SK-N-SH (cell line): ENCODE measurements at regions not wholly inside any gene's neighbourhood (a gene's known extent, or its start where the extent isn't known, plus 50 kb on each side); places are given as distances from the start of the nearest gene placed in this dataset.

Experiments
- CTCF ChIA-PET: fragments of 300-600, 350-600 bp; formaldehyde crosslinking; extraction: SDS; loops from one replicate; lab custom pipeline; 2021; lab: Yijun Ruan, JAX
- POLR2A ChIA-PET: fragments of 350-600 bp; sonication (Branson Sonifier 250); formaldehyde crosslinking; extraction: SDS; loops from one replicate; lab custom pipeline; 2020; ENCODE audit warnings: antibody characterized with exemption, inconsistent platforms; lab: Yijun Ruan, JAX
- DNase-seq: peaks from one replicate; pipeline ENCODE4 v3.0.0; 2012
- H2AFZ ChIP-seq: fragments of 200-600 bp; sonication (generic); 2 replicates; pipeline ENCODE4 v1.8.1; 2016; ENCODE audit warnings: antibody characterized with exemption, mild to moderate bottlenecking, low read depth
- H3F3A ChIP-seq: fragments of 200-600 bp; sonication (generic); replicated peaks from 2 replicates; pipeline ENCODE3; 2016; ENCODE audit warnings: antibody characterized with exemption, mild to moderate bottlenecking; ENCODE audit not compliant: insufficient read depth
- H3K27ac ChIP-seq, 2 experiments: fragments of 200-500 bp in 1 of 2; fragments of 200-600 bp in 1 of 2; sonication (Bioruptor generic) in 1 of 2; sonication (generic), shearing (Covaris generic) in 1 of 2; 2 replicates each; pipeline versions ENCODE4 v1.5.1 to v1.6.1; 2014 to 2016; ENCODE audit warnings: low read depth in 2 of 2, inconsistent platforms in 1 of 2, low read length in 1 of 2, mild to moderate bottlenecking in 1 of 2, mixed read lengths in 1 of 2
- H3K27me3 ChIP-seq: fragments of 200-600 bp; sonication (generic), shearing (Covaris generic); 2 replicates; pipeline ENCODE4 v1.6.1; 2016; ENCODE audit warnings: mixed run types; ENCODE audit not compliant: insufficient read depth
- H3K36me3 ChIP-seq, 2 experiments: fragments of 200-500 bp in 1 of 2; fragments of 200-600 bp in 1 of 2; sonication (Bioruptor generic) in 1 of 2; sonication (generic) in 1 of 2; replicated peaks in 1 of 2; 2 replicates each; pipeline versions ENCODE3 to v1.5.1; 2014 to 2016; ENCODE audit warnings: low read length in 1 of 2, mild to moderate bottlenecking in 1 of 2; ENCODE audit not compliant: insufficient read depth in 2 of 2, control insufficient read depth in 1 of 2
- H3K4me1 ChIP-seq, 2 experiments: fragments of 200-500 bp in 1 of 2; fragments of 200-600 bp in 1 of 2; sonication (Bioruptor generic) in 1 of 2; sonication (generic), shearing (Covaris generic) in 1 of 2; 2 replicates each; pipeline versions ENCODE4 v1.5.1 to v1.6.1; 2014 to 2016; ENCODE audit warnings: low read depth in 1 of 2, low read length in 1 of 2, mixed run types in 1 of 2; ENCODE audit not compliant: insufficient read depth in 2 of 2, control insufficient read depth in 1 of 2
- H3K4me2 ChIP-seq: fragments of 200-600 bp; sonication (generic), shearing (Covaris generic); 2 replicates; pipeline ENCODE4 v1.6.1; 2017; ENCODE audit warnings: mixed run types
- H3K4me3 ChIP-seq, 2 experiments: fragments of 200-500 bp in 1 of 2; fragments of 200-600 bp in 1 of 2; sonication (Bioruptor generic) in 1 of 2; sonication (generic), shearing (Covaris generic) in 1 of 2; 2 replicates each; pipeline versions ENCODE4 v1.5.1 to v1.8.1; 2014 to 2016; ENCODE audit warnings: low read depth in 2 of 2, inconsistent platforms in 1 of 2, low read length in 1 of 2, mild to moderate bottlenecking in 1 of 2, mixed read lengths in 1 of 2, moderate library complexity in 1 of 2
- H3K79me2 ChIP-seq: fragments of 200-600 bp; sonication (generic); 2 replicates; pipeline ENCODE4 v1.8.1; 2017; ENCODE audit warnings: mild to moderate bottlenecking; ENCODE audit not compliant: insufficient read depth
- H3K9ac ChIP-seq: fragments of 200-600 bp; sonication (generic); 2 replicates; pipeline ENCODE4 v1.6.1; 2017; ENCODE audit warnings: mixed run types
- H3K9me2 ChIP-seq: fragments of 200-600 bp; sonication (generic); 2 replicates; pipeline ENCODE4 v1.6.1; 2017; ENCODE audit warnings: mixed run types
- H3K9me3 ChIP-seq: fragments of 200-600 bp; sonication (generic); 2 replicates; pipeline ENCODE4 v1.6.1; 2017; ENCODE audit warnings: mixed run types, mild to moderate bottlenecking, moderate library complexity
- H4K20me1 ChIP-seq: fragments of 200-600 bp; sonication (generic); 2 replicates; pipeline ENCODE4 v1.6.1; 2017; ENCODE audit warnings: mild to moderate bottlenecking, mixed run types; ENCODE audit not compliant: insufficient read depth
- CHD2 ChIP-seq: fragments of 150-350 bp; IDR thresholded peaks from 2 replicates; pipeline ENCODE4 v1.6.1; 2018; ENCODE audit warnings: low read length; ENCODE audit not compliant: partially characterized antibody
- EZH2phosphoT487 ChIP-seq: fragments of 200-600 bp; sonication (generic); IDR thresholded peaks from 2 replicates; pipeline ENCODE4 v1.6.1; 2017; ENCODE audit warnings: low read depth, mixed run types, mild to moderate bottlenecking, antibody characterized with exemption, moderate library complexity, borderline replicate concordance
- GATA2 ChIP-seq: sonication (generic); formaldehyde crosslinking; IDR thresholded peaks from 2 replicates; pipeline ENCODE4 v1.5.0; 2020; ENCODE audit warnings: mild to moderate bottlenecking, missing genetic modification reagents
- IRF3 ChIP-seq: fragments of 150-350 bp; IDR thresholded peaks from 2 replicates; pipeline ENCODE4 v1.6.1; 2016; ENCODE audit warnings: mild to moderate bottlenecking, low read depth, low read length
- JUND ChIP-seq: IDR thresholded peaks from 2 replicates; pipeline ENCODE4 v1.4.0; 2012
- MXI1 ChIP-seq: IDR thresholded peaks from 2 replicates; pipeline ENCODE4 v1.6.1; 2012; ENCODE audit warnings: mild to moderate bottlenecking, low read depth, low read length, improper control_type of control experiment
- POLR2AphosphoS5 ChIP-seq: IDR thresholded peaks from 2 replicates; pipeline ENCODE4 v1.6.1; 2012; ENCODE audit warnings: low read depth, low read length
- RAD21 ChIP-seq: IDR thresholded peaks from 2 replicates; pipeline ENCODE4 v1.6.1; 2012; ENCODE audit warnings: mild to moderate bottlenecking, low read length
- RFX5 ChIP-seq: IDR thresholded peaks from 2 replicates; pipeline ENCODE4 v1.6.1; 2012; ENCODE audit warnings: mild to moderate bottlenecking, improper control_type of control experiment, low read length
- RXRA ChIP-seq: IDR thresholded peaks from 2 replicates; pipeline ENCODE4 v1.4.0; 2012; ENCODE audit warnings: low read depth, mild to moderate bottlenecking, borderline replicate concordance
- SIN3A ChIP-seq: IDR thresholded peaks from 2 replicates; pipeline ENCODE4 v1.6.1; 2012; ENCODE audit warnings: low read depth, mild to moderate bottlenecking, low read length, moderate library complexity, borderline replicate concordance
- TAF1 ChIP-seq: IDR thresholded peaks from 2 replicates; pipeline ENCODE4 v1.6.1; 2012; ENCODE audit warnings: low read depth, mild to moderate bottlenecking, low read length, moderate library complexity, borderline replicate concordance
- TCF12 ChIP-seq: IDR thresholded peaks from 2 replicates; pipeline ENCODE4 v1.4.0; 2012
- TEAD4 ChIP-seq: IDR thresholded peaks from 2 replicates; pipeline ENCODE4 v1.4.0; 2012; ENCODE audit warnings: mild to moderate bottlenecking, borderline replicate concordance; ENCODE audit not compliant: insufficient read depth
- USF2 ChIP-seq: fragments of 150-350 bp; IDR thresholded peaks from 2 replicates; pipeline ENCODE4 v1.6.1; 2017; ENCODE audit warnings: antibody characterized with exemption, low read length, low read depth, borderline replicate concordance
- YY1 ChIP-seq: IDR thresholded peaks from 2 replicates; pipeline ENCODE4 v1.4.0; 2012; ENCODE audit warnings: low read depth, mild to moderate bottlenecking
- whole genome bisulfite sequencing: methylation state at CpG from one replicate; pipeline ENCODE4 v1.1.6; 2017; ENCODE audit warnings: low lambda C conversion rate; 5-methylcytosine and 5-hydroxymethylcytosine counted together
- TF ChIP-seq, protein P1 (sequence below): IDR thresholded peaks from 2 replicates; pipeline ENCODE4 v1.6.1; 2012; ENCODE audit warnings: mild to moderate bottlenecking, low read depth, low read length, moderate library complexity
- TF ChIP-seq, protein P2 (sequence below): IDR thresholded peaks from 2 replicates; pipeline ENCODE4; 2012
- TF ChIP-seq, protein P3 (sequence below): IDR thresholded peaks from 2 replicates; pipeline ENCODE4 v1.4.0; 2012; ENCODE audit warnings: low read depth, borderline replicate concordance

- no peaks in the 10 kb centered on the region for H3K79me2 ChIP-seq
- no peak overlapping the region for H3K4me3 ChIP-seq
- CTCF ChIA-PET: interaction anchor here (0.9 to 1.2 kb wide), 2 partner anchors 8 to 13 kb away, joined by 3 to 4 read pairs; no protein-coding TSS in a partner anchor
- no peaks in the 10 kb centered on the region for H3K9me3 ChIP-seq
- no peak overlapping the region for H3K27ac ChIP-seq
- no peaks in the 10 kb centered on the region for H3K9me2 ChIP-seq
- H2AFZ ChIP-seq: no peak overlapping the region
- no peaks in the 10 kb centered on the region for H3K27me3 ChIP-seq
- no peaks in the 10 kb centered on the region for H3F3A ChIP-seq
- no peak overlapping the region for H3K9ac ChIP-seq
- WGBS: 24% methylated on average over 4 of the region's 4 CpGs
- POLR2A ChIA-PET: no interaction called here
- no peak overlapping the region for H3K4me2 ChIP-seq
- DNase-seq: no peak
- H3K36me3 ChIP-seq: no peaks in the 10 kb centered on the region
- H4K20me1 ChIP-seq: no peaks in the 10 kb centered on the region
- H3K4me1 ChIP-seq: no peaks in the 10 kb centered on the region
- no peak for TF ChIP-seq POLR2AphosphoS5
- TF ChIP-seq RAD21: no peak
- TF ChIP-seq, protein P1, sequence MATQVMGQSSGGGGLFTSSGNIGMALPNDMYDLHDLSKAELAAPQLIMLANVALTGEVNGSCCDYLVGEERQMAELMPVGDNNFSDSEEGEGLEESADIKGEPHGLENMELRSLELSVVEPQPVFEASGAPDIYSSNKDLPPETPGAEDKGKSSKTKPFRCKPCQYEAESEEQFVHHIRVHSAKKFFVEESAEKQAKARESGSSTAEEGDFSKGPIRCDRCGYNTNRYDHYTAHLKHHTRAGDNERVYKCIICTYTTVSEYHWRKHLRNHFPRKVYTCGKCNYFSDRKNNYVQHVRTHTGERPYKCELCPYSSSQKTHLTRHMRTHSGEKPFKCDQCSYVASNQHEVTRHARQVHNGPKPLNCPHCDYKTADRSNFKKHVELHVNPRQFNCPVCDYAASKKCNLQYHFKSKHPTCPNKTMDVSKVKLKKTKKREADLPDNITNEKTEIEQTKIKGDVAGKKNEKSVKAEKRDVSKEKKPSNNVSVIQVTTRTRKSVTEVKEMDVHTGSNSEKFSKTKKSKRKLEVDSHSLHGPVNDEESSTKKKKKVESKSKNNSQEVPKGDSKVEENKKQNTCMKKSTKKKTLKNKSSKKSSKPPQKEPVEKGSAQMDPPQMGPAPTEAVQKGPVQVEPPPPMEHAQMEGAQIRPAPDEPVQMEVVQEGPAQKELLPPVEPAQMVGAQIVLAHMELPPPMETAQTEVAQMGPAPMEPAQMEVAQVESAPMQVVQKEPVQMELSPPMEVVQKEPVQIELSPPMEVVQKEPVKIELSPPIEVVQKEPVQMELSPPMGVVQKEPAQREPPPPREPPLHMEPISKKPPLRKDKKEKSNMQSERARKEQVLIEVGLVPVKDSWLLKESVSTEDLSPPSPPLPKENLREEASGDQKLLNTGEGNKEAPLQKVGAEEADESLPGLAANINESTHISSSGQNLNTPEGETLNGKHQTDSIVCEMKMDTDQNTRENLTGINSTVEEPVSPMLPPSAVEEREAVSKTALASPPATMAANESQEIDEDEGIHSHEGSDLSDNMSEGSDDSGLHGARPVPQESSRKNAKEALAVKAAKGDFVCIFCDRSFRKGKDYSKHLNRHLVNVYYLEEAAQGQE: no peak
- no peak for TF ChIP-seq JUND
- no peak for TF ChIP-seq USF2
- TF ChIP-seq MXI1: no peak
- TF ChIP-seq CHD2: no peak
- TF ChIP-seq RFX5: no peak
- no peak for TF ChIP-seq TCF12
- no peak for TF ChIP-seq IRF3
- TF ChIP-seq, protein P2, sequence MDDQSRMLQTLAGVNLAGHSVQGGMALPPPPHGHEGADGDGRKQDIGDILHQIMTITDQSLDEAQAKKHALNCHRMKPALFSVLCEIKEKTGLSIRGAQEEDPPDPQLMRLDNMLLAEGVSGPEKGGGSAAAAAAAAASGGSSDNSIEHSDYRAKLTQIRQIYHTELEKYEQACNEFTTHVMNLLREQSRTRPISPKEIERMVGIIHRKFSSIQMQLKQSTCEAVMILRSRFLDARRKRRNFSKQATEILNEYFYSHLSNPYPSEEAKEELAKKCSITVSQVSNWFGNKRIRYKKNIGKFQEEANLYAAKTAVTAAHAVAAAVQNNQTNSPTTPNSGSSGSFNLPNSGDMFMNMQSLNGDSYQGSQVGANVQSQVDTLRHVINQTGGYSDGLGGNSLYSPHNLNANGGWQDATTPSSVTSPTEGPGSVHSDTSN: no peak
- TF ChIP-seq TAF1: no peak
- no peak for TF ChIP-seq SIN3A
- no peak for TF ChIP-seq EZH2phosphoT487
- TF ChIP-seq, protein P3, sequence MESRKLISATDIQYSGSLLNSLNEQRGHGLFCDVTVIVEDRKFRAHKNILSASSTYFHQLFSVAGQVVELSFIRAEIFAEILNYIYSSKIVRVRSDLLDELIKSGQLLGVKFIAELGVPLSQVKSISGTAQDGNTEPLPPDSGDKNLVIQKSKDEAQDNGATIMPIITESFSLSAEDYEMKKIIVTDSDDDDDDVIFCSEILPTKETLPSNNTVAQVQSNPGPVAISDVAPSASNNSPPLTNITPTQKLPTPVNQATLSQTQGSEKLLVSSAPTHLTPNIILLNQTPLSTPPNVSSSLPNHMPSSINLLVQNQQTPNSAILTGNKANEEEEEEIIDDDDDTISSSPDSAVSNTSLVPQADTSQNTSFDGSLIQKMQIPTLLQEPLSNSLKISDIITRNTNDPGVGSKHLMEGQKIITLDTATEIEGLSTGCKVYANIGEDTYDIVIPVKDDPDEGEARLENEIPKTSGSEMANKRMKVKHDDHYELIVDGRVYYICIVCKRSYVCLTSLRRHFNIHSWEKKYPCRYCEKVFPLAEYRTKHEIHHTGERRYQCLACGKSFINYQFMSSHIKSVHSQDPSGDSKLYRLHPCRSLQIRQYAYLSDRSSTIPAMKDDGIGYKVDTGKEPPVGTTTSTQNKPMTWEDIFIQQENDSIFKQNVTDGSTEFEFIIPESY: no peak
- no peak for TF ChIP-seq TEAD4
- no peak for TF ChIP-seq GATA2 (CRISPR knock-in tag)
- no peak for TF ChIP-seq YY1
- no peak for TF ChIP-seq RXRA
These were observed 407.2 kb upstream of the CLINT1 start for GRCh38 chr5:158265931-158266700.
